HK-2 (cell line): ENCODE measurements at regions not wholly inside any gene's neighbourhood (a gene's known extent, or its start where the extent isn't known, plus 50 kb on each side); places are given as distances from the start of the nearest gene placed in this dataset.

Experiments used
- DNase-seq: peaks from one replicate; pipeline ENCODE4 v3.0.0-alpha.2; 2018; ENCODE audit not compliant: unreplicated experiment

DNA sequence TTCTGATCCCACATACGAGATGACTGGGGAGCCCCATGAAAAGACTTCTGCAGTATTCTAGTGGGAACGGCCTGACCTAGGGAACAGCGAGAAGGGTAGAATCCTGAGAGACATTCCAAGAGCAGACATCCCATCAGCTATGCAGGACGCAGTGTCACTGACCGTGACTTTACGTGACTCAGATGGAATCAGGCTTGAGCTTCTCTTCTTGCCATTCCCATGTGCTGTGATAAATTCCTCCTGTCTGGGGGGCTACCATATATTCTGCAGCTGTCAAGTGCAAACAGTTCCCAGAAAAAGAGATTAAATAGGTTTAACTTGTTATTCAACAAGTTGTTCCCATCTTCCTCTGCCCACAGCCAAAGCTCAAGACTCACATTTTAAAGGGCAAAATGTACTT is 73.1 kb upstream of the PDE1C start:
- no peak for DNase-seq

GRCh38 chr7:32142649-32143048 is 72.4 kb upstream of the PDE1C start:
- no peak for DNase-seq

DNA sequence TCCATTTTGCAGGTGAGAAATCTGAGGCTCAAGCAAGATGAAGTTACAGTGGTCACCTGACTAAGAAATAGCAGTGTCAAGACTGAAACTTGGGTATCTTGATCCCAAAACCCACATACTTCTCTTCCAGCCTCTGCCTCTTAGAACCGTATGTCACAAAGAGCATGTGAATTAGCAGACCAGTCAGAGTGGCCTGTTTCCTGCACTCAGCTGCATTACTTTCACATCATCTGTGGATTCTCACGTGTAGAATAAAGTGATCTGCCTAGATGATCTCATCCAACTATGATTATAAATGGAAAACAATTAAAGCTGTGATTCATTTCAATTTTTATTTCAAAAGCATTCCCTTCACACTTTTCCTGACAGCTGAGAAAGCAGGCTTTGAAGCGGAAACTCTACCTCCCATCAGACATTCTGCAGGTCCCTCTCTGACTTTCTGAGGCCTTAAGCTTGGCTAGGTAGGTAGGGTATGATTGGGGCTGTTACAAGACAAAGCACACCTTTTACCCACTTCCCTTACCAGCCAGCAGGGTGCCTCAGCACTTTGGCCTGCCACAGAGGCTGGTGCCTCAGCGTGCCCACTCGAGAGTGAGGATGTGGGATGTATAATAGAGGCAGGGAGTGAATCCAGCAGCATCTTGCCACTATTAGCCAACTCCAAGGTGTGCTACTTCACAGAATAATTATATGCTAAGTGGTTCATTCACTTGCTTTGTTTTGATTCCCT is 70.2 kb upstream of the PDE1C start:
- DNase-seq: no peak

DNA sequence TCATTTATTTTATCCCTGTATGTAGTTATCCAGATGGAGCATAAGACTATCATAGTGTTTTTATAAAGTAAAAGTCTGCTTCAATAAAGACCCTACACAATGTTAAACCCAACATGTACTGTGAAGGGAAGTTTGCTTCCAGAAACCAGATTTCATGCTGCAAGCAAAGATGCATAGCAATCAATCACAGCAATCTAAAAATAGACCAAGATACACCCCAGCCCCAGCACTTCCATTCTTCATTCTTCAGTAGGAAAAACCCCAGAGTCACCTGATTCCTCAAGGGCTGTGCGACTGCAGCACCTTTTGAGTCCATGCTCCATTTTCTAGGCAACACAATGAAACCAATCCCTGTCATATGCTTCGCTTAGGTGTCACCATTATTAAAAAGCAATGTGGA is 66.9 kb upstream of the PDE1C start:
- no peak for DNase-seq

DNA sequence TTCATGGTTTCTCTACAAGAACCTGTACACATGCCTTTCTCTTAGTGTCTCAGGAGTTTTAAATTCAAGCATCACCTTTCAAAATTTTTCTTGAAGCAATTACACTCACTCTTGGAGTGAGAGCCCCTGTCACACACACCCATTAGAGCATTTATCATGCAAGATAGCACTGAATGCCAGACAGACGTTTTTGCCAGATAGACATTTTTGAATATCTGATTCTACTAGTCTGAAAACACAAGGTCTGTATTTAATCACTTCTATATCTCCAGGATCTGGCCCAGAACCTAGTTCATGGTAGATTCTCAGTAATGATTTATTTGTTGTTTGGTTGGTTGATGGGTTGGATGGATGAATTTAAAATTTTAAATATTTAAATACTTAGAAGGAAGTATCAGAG is 60.9 kb upstream of the PDE1C start:
- no peak for DNase-seq

DNA sequence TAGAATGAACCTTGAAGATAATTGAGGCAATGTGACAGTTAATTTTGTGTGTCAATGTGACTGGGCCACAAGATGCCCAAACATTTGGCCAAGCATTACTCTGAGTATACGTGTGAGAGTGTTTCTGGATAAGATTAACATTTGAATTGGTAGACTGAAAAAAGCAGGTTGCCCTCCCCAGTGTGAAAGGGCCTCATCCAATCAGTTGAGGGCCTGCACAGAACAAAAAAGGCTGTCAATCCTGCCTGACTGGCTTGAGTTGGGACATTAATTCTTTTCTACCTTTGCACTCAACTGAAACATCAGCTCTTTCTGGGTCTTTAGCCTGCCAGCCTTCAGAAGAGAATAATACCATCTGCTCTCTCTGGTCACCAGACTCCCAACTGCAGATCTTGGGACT is 56.6 kb upstream of the PDE1C start:
- no peak for DNase-seq
